ENCODE measurements at regions not wholly inside any gene's neighbourhood (a gene's known extent, or its start where the extent isn't known, plus 50 kb on each side); places are given as distances from the start of the nearest gene placed in this dataset.

DNA sequence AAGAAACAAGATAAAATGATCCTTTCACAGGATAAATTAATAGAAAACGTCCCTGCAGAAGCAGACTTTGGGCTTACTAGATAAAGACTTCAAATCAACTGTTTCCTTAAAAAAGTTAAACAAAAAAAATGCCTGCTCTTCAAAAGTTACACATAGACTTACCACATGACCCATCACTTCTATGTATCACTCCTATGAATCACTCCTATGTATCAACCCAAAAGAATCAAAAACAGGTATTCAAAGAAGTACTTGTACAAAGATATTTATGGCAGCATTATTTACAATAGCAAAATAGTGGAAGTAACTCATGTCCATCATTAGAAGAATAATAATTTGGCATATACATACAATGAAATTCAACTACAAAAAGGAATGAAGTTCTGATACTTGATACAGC is 56.3 kb upstream of the PRDM9 start:
- DNase-seq = no peak
- TF ChIP-seq, protein P1, sequence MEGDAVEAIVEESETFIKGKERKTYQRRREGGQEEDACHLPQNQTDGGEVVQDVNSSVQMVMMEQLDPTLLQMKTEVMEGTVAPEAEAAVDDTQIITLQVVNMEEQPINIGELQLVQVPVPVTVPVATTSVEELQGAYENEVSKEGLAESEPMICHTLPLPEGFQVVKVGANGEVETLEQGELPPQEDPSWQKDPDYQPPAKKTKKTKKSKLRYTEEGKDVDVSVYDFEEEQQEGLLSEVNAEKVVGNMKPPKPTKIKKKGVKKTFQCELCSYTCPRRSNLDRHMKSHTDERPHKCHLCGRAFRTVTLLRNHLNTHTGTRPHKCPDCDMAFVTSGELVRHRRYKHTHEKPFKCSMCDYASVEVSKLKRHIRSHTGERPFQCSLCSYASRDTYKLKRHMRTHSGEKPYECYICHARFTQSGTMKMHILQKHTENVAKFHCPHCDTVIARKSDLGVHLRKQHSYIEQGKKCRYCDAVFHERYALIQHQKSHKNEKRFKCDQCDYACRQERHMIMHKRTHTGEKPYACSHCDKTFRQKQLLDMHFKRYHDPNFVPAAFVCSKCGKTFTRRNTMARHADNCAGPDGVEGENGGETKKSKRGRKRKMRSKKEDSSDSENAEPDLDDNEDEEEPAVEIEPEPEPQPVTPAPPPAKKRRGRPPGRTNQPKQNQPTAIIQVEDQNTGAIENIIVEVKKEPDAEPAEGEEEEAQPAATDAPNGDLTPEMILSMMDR (IDR thresholded peaks at IDR 0.05; ENCODE audit: low read depth, low read length) = no peak
- Histone ChIP-seq H3K36me3 (no peaks in the 10 kb centered on the region), H3K4me3 (ENCODE audit: low read depth, low read length) (no peak overlapping the region), H3K27me3 (no peaks in the 10 kb centered on the region), H3K4me1 (no peaks in the 10 kb centered on the region), H3K9me3 (no peaks in the 10 kb centered on the region)

- Histone ChIP-seq H3K9me3 (no peaks in the 10 kb centered on the region), H3K4me1 (no peaks in the 10 kb centered on the region), H3K36me3 (no peaks in the 10 kb centered on the region), H3K4me3 (ENCODE audit: low read depth, low read length) (no peak overlapping the region), H3K27me3 (no peaks in the 10 kb centered on the region)
- TF ChIP-seq, protein P1 (IDR thresholded peaks at IDR 0.05; ENCODE audit: low read depth, low read length) = no peak
- DNase-seq = no peak
These were observed 57.2 kb upstream of the PRDM9 start for GRCh38 chr5:23450187-23450586.

DNA sequence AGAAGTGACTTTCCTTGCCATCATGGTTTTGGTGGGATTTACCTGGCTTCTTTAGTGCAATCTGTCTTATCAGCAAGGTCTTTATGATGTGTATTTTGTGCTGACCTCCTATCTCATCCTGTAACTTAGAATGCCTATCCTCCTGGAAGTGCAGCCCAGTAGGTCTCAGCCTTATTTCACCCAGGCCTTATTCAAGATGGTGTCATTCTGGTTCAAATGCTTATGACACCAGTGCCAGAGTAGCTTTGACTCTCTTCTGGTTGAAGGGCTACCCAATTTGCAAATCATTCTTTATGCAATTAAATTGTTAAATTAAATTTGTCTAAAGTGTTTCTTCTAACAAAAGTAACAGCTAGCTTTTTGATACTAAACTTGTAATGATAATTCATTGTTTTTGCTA is 58.8 kb upstream of the PRDM9 start:
- TF ChIP-seq, protein P1 (IDR thresholded peaks at IDR 0.05; ENCODE audit: low read depth, low read length) = no peak
- no peaks in the 10 kb centered on the region for H3K36me3 ChIP-seq
- no peaks in the 10 kb centered on the region for H3K9me3 ChIP-seq
- no peaks in the 10 kb centered on the region for H3K27me3 ChIP-seq
- H3K4me3 ChIP-seq (ENCODE audit: low read depth, low read length) = no peak overlapping the region
- DNase-seq = no peak
- no peaks in the 10 kb centered on the region for H3K4me1 ChIP-seq

DNA sequence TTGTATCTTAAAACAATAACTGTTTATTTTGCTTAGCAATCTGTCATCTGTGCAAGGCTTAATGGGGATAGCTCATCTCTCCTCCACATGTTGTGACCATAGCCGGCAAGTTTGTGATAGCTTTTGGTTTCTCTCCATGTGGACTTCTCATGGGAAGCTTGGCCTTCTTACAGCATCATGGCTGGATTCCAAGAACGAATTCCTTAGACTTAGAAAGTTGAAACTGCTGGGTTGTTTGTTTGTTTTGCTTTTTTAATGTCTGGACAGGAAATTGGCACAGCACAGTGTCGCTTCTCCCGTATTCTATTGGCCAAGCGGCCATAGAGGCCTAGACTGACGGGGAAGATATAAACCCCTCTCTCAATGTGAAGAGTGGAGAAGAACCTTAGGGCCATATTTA is 61.0 kb upstream of the PRDM9 start:
- Histone ChIP-seq H3K4me1 (no peaks in the 10 kb centered on the region), H3K4me3 (ENCODE audit: low read depth, low read length) (no peak overlapping the region), H3K36me3 (no peaks in the 10 kb centered on the region), H3K27me3 (no peaks in the 10 kb centered on the region), H3K9me3 (no peaks in the 10 kb centered on the region)
- TF ChIP-seq, protein P1 (IDR thresholded peaks at IDR 0.05; ENCODE audit: low read depth, low read length) = no peak
- DNase-seq = no peak

DNA sequence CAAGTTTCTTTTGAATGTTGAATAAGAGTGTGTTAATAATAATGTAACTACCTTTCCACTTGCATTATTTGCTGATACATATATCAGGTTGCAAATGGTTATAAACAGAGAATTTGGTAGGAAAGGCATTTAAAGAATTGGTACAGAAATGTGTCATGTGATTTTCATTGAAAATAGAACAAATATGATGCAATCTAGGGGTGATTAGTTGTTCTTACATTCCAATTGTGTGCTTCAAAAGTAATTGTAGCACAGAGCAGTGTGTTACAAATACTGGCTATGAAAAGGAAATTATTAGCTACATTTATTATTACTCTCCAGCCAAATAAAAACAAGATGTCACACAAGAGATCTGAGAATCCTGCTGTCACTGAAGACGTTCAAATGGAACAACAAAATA is 61.8 kb upstream of the PRDM9 start:
- H3K27me3 ChIP-seq = no peaks in the 10 kb centered on the region
- no peaks in the 10 kb centered on the region for H3K9me3 ChIP-seq
- TF ChIP-seq, protein P1 (IDR thresholded peaks at IDR 0.05; ENCODE audit: low read depth, low read length) = no peak
- H3K36me3 ChIP-seq = no peaks in the 10 kb centered on the region
- no peaks in the 10 kb centered on the region for H3K4me1 ChIP-seq
- H3K4me3 ChIP-seq (ENCODE audit: low read depth, low read length) = no peak overlapping the region
- DNase-seq = no peak

GRCh38 chr5:23440703-23441102 is 66.7 kb upstream of the PRDM9 start:
- TF ChIP-seq, protein P1 (IDR thresholded peaks at IDR 0.05; ENCODE audit: low read depth, low read length) = no peak
- H3K4me1 ChIP-seq = no peaks in the 10 kb centered on the region

More at GRCh38 chr5:23440703-23441102, 66.7 kb upstream of the PRDM9 start:
- no peak for DNase-seq
- no peaks in the 10 kb centered on the region for H3K9me3 ChIP-seq
- no peaks in the 10 kb centered on the region for H3K27me3 ChIP-seq
- no peaks in the 10 kb centered on the region for H3K36me3 ChIP-seq
- no peak overlapping the region for H3K4me3 ChIP-seq (ENCODE audit: low read depth, low read length)

All from BE2C (cell line).